ENCODE measurements at regions not wholly inside any gene's neighbourhood (a gene's known extent, or its start where the extent isn't known, plus 50 kb on each side); places are given as distances from the start of the nearest gene placed in this dataset.

GRCh38 chr12:90287585-90287984, 578.9 kb upstream of the ATP2B1 start:
- no peak for DNase-seq (ENCODE audit: extremely low read depth, low read depth, low spot score)

GRCh38 chr12:90281154-90281868, 572.7 kb upstream of the ATP2B1 start:
- DNase-seq (ENCODE audit: extremely low read depth, low read depth, low spot score), result no peak

GRCh38 chr12:90280564-90281058, 572.0 kb upstream of the ATP2B1 start:
- no peak for DNase-seq (ENCODE audit: extremely low read depth, low read depth, low spot score)

- no peak for DNase-seq (ENCODE audit: extremely low read depth, low read depth, low spot score)
These were observed 571.4 kb upstream of the ATP2B1 start for GRCh38 chr12:90280033-90280432.

- no peak for DNase-seq (ENCODE audit: extremely low read depth, low read depth, low spot score)
These were observed 566.5 kb upstream of the ATP2B1 start for GRCh38 chr12:90275088-90275487.

- no peak for DNase-seq (ENCODE audit: extremely low read depth, low read depth, low spot score)
These were observed 565.8 kb upstream of the ATP2B1 start for GRCh38 chr12:90274407-90274806.

GRCh38 chr12:90268574-90268973, 559.9 kb upstream of the ATP2B1 start:
- DNase-seq (ENCODE audit: extremely low read depth, low read depth, low spot score), result no peak

- DNase-seq (ENCODE audit: extremely low read depth, low read depth, low spot score), result no peak
These were observed 553.6 kb upstream of the ATP2B1 start for GRCh38 chr12:90262251-90262650.

- no peak for DNase-seq (ENCODE audit: extremely low read depth, low read depth, low spot score)
These were observed 552.6 kb upstream of the ATP2B1 start for GRCh38 chr12:90261283-90261682.

- DNase-seq (ENCODE audit: extremely low read depth, low read depth, low spot score), result no peak
These were observed 551.5 kb upstream of the ATP2B1 start for GRCh38 chr12:90260136-90260535.

- no peak for DNase-seq (ENCODE audit: extremely low read depth, low read depth, low spot score)
These were observed 549.4 kb upstream of the ATP2B1 start for GRCh38 chr12:90257927-90258624.

- no peak for DNase-seq (ENCODE audit: extremely low read depth, low read depth, low spot score)
These were observed 546.2 kb upstream of the ATP2B1 start for GRCh38 chr12:90254796-90255195.

- DNase-seq (ENCODE audit: extremely low read depth, low read depth, low spot score), result peak; percentile 95
These were observed 545.1 kb upstream of the ATP2B1 start for GRCh38 chr12:90253674-90254181.

- DNase-seq (ENCODE audit: extremely low read depth, low read depth, low spot score), result no peak
These were observed 544.5 kb upstream of the ATP2B1 start for GRCh38 chr12:90253136-90253535.

GRCh38 chr12:90250766-90251165, 542.1 kb upstream of the ATP2B1 start:
- DNase-seq (ENCODE audit: extremely low read depth, low read depth, low spot score), result no peak

GRCh38 chr12:90250042-90250441, 541.4 kb upstream of the ATP2B1 start:
- no peak for DNase-seq (ENCODE audit: extremely low read depth, low read depth, low spot score)

- no peak for DNase-seq (ENCODE audit: extremely low read depth, low read depth, low spot score)
These were observed 538.0 kb upstream of the ATP2B1 start for GRCh38 chr12:90246688-90247087.

GRCh38 chr12:90245391-90245790, 536.8 kb upstream of the ATP2B1 start:
- DNase-seq (ENCODE audit: extremely low read depth, low read depth, low spot score), result no peak

- DNase-seq (ENCODE audit: extremely low read depth, low read depth, low spot score), result no peak
These were observed 535.6 kb upstream of the ATP2B1 start for GRCh38 chr12:90244232-90244631.

- DNase-seq (ENCODE audit: extremely low read depth, low read depth, low spot score), result no peak
These were observed 534.6 kb upstream of the ATP2B1 start for GRCh38 chr12:90243211-90243610.

- no peak for DNase-seq (ENCODE audit: extremely low read depth, low read depth, low spot score)
These were observed 531.2 kb upstream of the ATP2B1 start for GRCh38 chr12:90239732-90240260.

All from glomerular endothelial cell (primary cell).